Activated naive CD4-positive, alpha-beta T cell treated with anti-CD3 and anti-CD28 coated beads, Interleukin-2, amount 10 ng/mL, durations not matched to agents 7 days and 5 days (primary cell): ENCODE measurements at regions not wholly inside any gene's neighbourhood (a gene's known extent, or its start where the extent isn't known, plus 50 kb on each side); places are given as distances from the start of the nearest gene placed in this dataset.
"Not testable (repeated sequence)": the region's sequence is repeated elsewhere in the genome, so short reads cannot be mapped to it uniquely, and the experiment has no call there.

Source experiments
- CTCF ChIA-PET: fragments of 350-600 bp; sonication (Branson Sonifier 250); formaldehyde crosslinking; loops from one replicate; lab custom pipeline; 2021; ENCODE audit warnings: antibody characterized with exemption; lab: Charles Lee
- DNase-seq: peaks from one replicate; pipeline ENCODE4 v3.0.0-alpha.2; 2020
- H3K27ac Mint-ChIP-seq: one replicate; pipeline ENCODE4 v1.8.0; 2021; ENCODE audit warnings: mild to moderate bottlenecking, moderate library complexity, mixed read lengths
- H3K27me3 Mint-ChIP-seq: one replicate; pipeline ENCODE4 v1.8.0; 2021; ENCODE audit warnings: mild to moderate bottlenecking, mixed read lengths
- H3K36me3 Mint-ChIP-seq: one replicate; pipeline ENCODE4 v1.8.0; 2021; ENCODE audit warnings: mixed read lengths
- H3K4me1 Mint-ChIP-seq: one replicate; pipeline ENCODE4 v1.8.0; 2021; ENCODE audit warnings: mixed read lengths
- H3K4me3 Mint-ChIP-seq: one replicate; pipeline ENCODE4 v1.8.0; 2021; ENCODE audit warnings: mild to moderate bottlenecking, moderate library complexity, mixed read lengths
- H3K9me3 Mint-ChIP-seq: one replicate; pipeline ENCODE4 v1.8.0; 2021; ENCODE audit warnings: mixed read lengths

DNA sequence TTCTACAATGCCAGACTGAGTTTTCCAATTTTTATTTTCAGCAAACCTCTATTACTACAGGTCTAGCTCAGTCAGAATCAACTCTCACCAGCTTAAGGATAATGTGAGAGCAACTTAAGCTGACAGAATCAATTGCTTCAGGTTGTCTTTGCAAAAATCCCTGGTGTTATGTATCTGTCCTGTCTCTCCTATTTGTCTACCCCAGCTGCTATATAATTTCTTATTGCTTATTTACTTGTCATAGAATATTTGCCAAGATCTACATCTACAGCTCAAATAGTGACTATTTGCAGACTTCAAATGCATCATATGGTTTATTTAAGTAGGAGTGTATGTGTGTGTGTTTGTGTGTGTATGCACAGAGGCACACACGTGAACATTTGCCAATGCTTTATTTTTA is 54.1 kb downstream of the FOXG1 start:
- H3K27me3 Mint-ChIP-seq, result no peaks in the 10 kb centered on the region

DNA sequence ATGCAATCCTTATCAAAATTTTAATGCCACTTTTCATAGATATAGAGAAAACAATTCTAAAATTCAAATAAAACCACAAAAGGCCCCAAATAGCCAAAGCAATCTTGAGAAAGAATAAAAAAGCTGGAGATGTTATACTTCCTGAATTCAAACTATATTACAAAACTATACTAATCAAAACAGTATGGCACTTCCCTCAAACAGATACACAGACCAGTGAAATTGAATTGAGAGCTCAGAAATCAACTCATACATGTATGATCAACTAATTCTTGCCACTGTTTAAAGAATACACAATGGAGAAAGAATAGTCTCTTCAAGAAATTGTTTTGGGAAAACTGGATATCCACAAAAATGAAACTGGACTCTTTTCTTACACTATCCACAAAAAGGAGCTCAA is 55.4 kb downstream of the FOXG1 start:
- Mint-ChIP-seq H3K9me3 (peaks cover 10% of the 10 kb centered on the region), H3K4me1 (no peaks in the 10 kb centered on the region), H3K27ac (no peak overlapping the region), H3K36me3 (no peaks in the 10 kb centered on the region), H3K4me3 (no peak overlapping the region), H3K27me3 (no peaks in the 10 kb centered on the region)
- CTCF ChIA-PET, result no interaction called here
- DNase-seq, result no peak

More for the DNA sequence above, 54.1 kb downstream of the FOXG1 start:
- H3K9me3 Mint-ChIP-seq, result peaks cover 10% of the 10 kb centered on the region
- CTCF ChIA-PET, result no interaction called here
- no peaks in the 10 kb centered on the region for H3K4me1 Mint-ChIP-seq
- no peaks in the 10 kb centered on the region for H3K36me3 Mint-ChIP-seq
- no peak overlapping the region for H3K4me3 Mint-ChIP-seq
- DNase-seq, result no peak
- H3K27ac Mint-ChIP-seq, result no peak overlapping the region

DNA sequence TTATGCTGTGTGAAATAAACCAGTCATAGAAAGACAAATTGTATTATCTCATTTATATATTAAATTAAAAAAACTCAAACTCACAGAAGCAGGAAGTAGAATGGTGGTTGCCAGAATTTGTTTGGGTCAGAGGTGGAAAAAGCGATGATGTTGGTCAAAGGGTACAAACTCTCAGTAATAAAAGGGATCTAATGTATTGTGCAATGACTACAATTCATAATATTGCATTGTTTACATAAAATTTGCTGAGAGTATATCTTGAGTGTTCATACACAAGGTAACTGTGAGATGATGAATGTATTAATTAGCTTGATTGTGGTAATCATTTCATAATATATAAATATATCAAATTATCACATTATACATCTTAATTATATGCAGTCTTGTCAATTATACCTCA is 56.7 kb downstream of the FOXG1 start:
- no peak for DNase-seq
- Mint-ChIP-seq H3K4me1 (no peaks in the 10 kb centered on the region), H3K36me3 (no peaks in the 10 kb centered on the region), H3K4me3 (no peak overlapping the region), H3K27ac (no peak overlapping the region), H3K27me3 (no peaks in the 10 kb centered on the region), H3K9me3 (peaks cover 12% of the 10 kb centered on the region)
- CTCF ChIA-PET, result no interaction called here

DNA sequence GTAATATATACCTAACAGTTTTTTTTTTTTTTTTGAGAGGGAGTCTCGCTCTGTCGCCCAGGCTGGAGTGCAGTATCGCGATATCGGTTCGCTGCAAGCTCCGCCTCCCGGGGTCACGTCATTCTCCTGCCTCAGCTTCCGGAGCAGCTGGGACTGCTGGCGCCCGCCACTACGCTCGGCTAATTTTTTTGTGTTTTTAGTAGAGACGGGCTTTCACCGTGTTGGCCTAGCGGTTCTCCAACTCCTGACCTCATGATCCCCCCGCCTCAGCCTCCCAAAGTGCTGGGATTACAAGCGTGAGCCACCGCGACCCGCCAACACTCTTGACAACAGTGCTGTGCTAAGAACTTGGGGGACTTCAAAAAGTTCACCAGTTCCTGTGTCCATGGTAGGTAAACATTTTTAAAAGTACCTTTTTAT is 63.5 kb downstream of the FOXG1 start:
- H3K27ac Mint-ChIP-seq, result no peak overlapping the region
- H3K36me3 Mint-ChIP-seq, result no peaks in the 10 kb centered on the region
- no peaks in the 10 kb centered on the region for H3K27me3 Mint-ChIP-seq
- H3K4me3 Mint-ChIP-seq, result no peak overlapping the region
- H3K4me1 Mint-ChIP-seq, result no peaks in the 10 kb centered on the region
- H3K9me3 Mint-ChIP-seq, result peaks cover 9% of the 10 kb centered on the region
- no peak for DNase-seq
- CTCF ChIA-PET, result no interaction called here

DNA sequence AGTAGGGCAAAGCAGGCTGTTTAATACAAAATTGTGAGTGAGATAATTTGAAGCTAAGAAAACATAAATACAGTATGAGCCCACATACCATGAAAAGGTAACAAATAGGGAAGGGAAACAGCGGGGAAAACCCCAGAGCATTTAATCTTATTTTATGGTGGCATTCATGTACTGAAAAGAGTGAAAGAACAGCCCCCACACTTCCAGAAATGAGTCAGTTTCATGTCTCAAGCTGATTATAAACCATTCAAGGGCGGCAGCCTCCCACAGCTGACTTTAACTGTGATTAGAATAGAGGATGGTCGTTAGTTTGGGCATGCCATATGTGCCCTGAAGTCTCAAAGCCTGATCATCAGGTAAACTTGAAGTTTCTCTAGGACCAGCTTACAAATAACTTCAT is 64.5 kb downstream of the FOXG1 start:
- no peak for DNase-seq
- no peaks in the 10 kb centered on the region for H3K36me3 Mint-ChIP-seq
- peaks cover 9% of the 10 kb centered on the region for H3K9me3 Mint-ChIP-seq
- H3K4me3 Mint-ChIP-seq, result no peak overlapping the region
- H3K27me3 Mint-ChIP-seq, result no peaks in the 10 kb centered on the region
- H3K27ac Mint-ChIP-seq, result no peak overlapping the region
- no peaks in the 10 kb centered on the region for H3K4me1 Mint-ChIP-seq
- CTCF ChIA-PET, result no interaction called here

DNA sequence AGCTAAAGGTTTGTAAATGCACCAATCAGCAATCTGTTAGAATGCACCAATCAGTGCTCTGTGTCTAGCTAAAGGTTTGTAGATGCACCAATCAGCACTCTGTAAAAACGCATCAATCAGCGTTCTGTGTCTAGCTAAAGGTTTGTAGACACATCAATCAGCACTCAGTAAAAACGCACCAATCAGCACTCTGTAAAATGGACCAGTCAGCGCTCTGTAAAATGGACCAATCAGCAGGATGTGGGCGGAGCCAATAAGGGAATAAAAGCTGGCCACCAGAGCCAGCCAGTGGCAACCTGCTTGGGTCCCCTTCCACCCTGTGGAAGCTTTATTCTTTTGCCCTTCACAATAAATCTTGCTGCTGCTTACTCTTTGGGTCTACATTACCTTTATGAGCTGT is 76.0 kb downstream of the FOXG1 start:
- H3K4me3 Mint-ChIP-seq, DNase-seq, H3K36me3 Mint-ChIP-seq, H3K27ac Mint-ChIP-seq, H3K27me3 Mint-ChIP-seq, CTCF ChIA-PET, H3K4me1 Mint-ChIP-seq: not testable (repeated sequence)
- H3K9me3 Mint-ChIP-seq, result peaks cover 19% of the 10 kb centered on the region

DNA sequence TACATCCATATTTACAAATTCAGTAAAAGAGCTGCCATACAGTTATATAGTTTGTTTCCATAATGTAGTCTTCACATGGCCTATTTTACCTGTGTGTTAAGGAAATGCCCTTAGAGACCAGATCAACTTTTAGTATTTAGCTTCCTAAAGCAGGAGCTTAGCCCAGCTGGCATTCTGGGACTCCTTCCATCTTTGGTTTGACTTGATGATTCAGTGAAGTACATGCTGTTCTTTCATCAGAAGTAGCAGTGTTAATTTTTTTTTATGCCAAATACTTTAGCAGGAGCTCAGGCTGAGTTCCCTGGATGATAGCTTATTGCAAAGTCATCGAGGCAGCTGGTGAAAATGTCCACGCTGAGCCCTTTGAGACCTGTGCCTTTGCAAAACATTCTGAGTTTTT is 101.0 kb downstream of the FOXG1 start:
- no peak for DNase-seq
- Mint-ChIP-seq H3K36me3 (no peaks in the 10 kb centered on the region), H3K27me3 (no peaks in the 10 kb centered on the region), H3K9me3 (peaks cover 13% of the 10 kb centered on the region), H3K27ac (no peak overlapping the region), H3K4me1 (no peaks in the 10 kb centered on the region), H3K4me3 (no peak overlapping the region)
- CTCF ChIA-PET, result no interaction called here

DNA sequence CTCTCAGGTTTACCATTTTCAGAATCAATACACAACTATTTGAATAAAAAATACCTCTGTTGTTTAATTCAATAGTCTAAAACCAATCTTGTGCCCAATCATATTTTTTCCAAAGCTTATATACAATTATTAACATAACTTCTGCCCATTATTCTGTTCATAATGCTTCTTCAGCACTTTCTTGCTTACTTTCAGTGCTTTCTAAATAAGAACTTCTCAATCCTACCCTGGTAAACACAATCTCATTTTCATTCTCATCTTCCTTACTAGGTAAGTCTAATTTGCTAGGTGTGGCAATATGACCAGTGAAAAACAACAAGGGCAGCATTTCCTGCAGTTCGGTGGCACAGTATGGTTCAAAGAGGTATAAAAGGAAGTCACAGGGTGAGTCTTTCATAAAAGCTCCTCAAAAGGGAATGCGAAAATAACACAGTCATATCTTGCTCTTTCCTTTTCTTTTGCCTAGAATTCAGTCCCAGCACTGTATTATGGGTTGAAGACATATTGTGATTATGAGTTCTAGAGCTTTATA is 103.5 kb downstream of the FOXG1 start:
- Mint-ChIP-seq H3K27ac (no peak overlapping the region), H3K27me3 (no peaks in the 10 kb centered on the region), H3K9me3 (peaks cover 13% of the 10 kb centered on the region), H3K4me3 (no peak overlapping the region), H3K36me3 (no peaks in the 10 kb centered on the region), H3K4me1 (no peaks in the 10 kb centered on the region)
- CTCF ChIA-PET, result no interaction called here
- no peak for DNase-seq

DNA sequence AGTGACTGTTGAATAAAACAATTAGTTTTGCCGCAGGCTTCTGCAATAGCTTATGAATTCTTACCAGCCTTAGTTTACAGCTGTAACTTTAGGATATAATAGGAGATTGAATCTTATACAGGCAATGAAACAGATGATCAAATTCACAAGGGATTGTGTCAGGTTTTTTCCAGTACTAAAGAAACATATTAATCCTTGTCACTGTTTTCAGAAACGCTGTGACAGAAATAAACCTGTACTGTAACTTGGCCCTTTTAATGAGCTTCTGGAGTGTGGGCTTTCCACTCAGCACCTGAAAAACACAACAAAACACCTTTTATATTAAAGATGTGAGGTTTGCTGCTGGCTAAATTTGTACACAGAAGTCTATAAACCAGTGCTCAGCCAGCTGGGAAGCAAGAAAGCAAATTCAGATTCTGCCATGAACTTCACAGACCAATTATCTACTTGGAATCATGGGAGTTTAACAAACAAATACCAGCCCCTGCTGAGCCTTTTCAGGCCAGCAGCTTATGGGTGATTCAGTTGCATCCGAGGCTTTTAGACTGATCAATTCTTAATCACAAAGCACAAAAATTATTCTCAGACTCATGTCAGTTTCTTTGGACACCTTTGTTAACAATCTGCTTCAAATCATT is 109.5 kb downstream of the FOXG1 start:
- no peak overlapping the region for H3K4me3 Mint-ChIP-seq
- no peaks in the 10 kb centered on the region for H3K36me3 Mint-ChIP-seq
- DNase-seq, result no peak
- CTCF ChIA-PET, result no interaction called here
- H3K4me1 Mint-ChIP-seq, result no peaks in the 10 kb centered on the region
- no peaks in the 10 kb centered on the region for H3K9me3 Mint-ChIP-seq
- no peak overlapping the region for H3K27ac Mint-ChIP-seq
- H3K27me3 Mint-ChIP-seq, result no peaks in the 10 kb centered on the region

DNA sequence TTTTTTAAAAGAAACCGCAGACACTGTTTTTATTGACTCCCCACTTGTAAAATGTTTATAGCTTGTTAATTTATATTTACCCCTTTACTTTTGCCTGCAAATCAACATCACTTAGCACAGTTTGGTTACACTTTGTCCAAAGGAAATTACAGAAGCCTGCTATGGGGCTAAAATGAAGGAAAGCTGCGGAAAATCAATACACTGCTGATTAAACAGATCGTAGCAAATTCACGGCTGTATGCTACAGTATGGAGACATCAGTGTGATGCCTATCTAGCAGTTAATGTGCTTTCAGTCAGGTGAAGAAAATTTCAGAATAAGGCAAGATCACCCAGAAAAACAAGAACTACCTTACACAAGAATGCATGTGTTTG is 110.0 kb downstream of the FOXG1 start:
- H3K9me3 Mint-ChIP-seq, result no peaks in the 10 kb centered on the region
- no peaks in the 10 kb centered on the region for H3K27me3 Mint-ChIP-seq
- no peak overlapping the region for H3K4me3 Mint-ChIP-seq
- CTCF ChIA-PET, result no interaction called here
- DNase-seq, result no peak
- no peaks in the 10 kb centered on the region for H3K4me1 Mint-ChIP-seq
- H3K36me3 Mint-ChIP-seq, result no peaks in the 10 kb centered on the region
- H3K27ac Mint-ChIP-seq, result no peak overlapping the region

DNA sequence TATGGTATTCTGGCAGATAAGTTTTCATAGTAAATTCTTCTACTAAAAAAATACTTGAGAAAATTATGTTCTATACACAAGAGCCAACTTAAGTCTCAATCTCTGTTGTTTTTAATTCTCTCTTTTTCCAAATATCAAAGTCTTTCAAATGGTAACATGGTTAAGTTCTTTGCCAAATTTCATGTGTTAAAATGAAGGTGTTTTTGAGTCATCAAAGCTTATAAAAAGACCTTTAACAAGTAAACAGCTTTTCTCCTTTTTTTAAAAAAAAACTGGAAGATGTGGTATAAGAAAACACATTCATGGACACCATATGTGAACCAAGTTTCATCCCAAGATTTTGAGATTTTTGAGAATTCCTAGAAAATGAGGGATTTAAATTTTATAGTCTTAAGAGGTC is 111.3 kb downstream of the FOXG1 start:
- DNase-seq, result no peak
- H3K4me1 Mint-ChIP-seq, result no peaks in the 10 kb centered on the region
- H3K27me3 Mint-ChIP-seq, result no peaks in the 10 kb centered on the region
- H3K9me3 Mint-ChIP-seq, result no peaks in the 10 kb centered on the region
- H3K4me3 Mint-ChIP-seq, result no peak overlapping the region
- H3K36me3 Mint-ChIP-seq, result no peaks in the 10 kb centered on the region
- no peak overlapping the region for H3K27ac Mint-ChIP-seq
- CTCF ChIA-PET, result no interaction called here

DNA sequence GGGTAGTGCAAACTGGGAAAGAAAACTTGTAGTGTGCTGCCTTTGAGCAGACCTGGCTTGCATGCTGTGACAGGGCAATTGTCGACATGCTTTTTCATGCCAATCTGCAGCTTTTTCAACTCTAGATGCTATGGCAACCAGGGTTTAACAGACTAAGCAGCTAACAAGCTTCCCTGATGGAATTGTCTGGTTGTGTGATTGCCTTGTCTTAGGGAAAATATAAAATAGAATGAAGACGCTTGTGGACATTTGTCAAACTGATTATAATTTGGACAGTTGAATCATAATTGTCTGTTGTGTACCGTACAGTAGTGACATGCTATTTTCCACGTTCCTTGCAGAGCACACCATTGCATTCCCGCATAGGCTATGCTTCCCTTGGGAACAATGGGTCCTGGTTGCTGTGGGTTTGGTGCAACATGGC is 113.0 kb downstream of the FOXG1 start:
- H3K4me1 Mint-ChIP-seq, result no peaks in the 10 kb centered on the region
- CTCF ChIA-PET, result no interaction called here
- H3K36me3 Mint-ChIP-seq, result no peaks in the 10 kb centered on the region
- no peak overlapping the region for H3K27ac Mint-ChIP-seq
- no peak for DNase-seq
- H3K4me3 Mint-ChIP-seq, result no peak overlapping the region
- no peaks in the 10 kb centered on the region for H3K27me3 Mint-ChIP-seq
- no peaks in the 10 kb centered on the region for H3K9me3 Mint-ChIP-seq

DNA sequence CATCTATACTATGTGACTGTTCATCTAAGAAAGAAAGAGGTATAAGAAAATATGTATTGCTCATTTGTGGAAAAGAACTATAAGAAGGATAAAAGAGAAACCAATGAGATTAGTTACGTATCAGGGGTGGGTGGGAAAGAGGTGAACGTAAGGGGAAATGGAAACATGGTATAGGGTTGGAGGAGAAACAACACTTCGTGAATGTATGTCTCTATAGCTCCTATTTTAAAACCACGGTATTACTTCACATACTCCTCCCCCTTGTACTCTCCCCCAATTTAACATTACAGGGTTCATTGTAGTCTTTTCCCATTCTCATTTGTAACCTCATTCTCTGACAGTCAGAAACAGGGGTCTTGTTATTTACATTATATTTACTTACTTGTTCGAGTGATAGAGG is 120.4 kb downstream of the FOXG1 start:
- no peaks in the 10 kb centered on the region for H3K4me1 Mint-ChIP-seq
- no peaks in the 10 kb centered on the region for H3K27me3 Mint-ChIP-seq
- DNase-seq, result no peak
- H3K4me3 Mint-ChIP-seq, result no peak overlapping the region
- H3K9me3 Mint-ChIP-seq, result peaks cover 10% of the 10 kb centered on the region
- CTCF ChIA-PET, result no interaction called here
- H3K27ac Mint-ChIP-seq, result no peak overlapping the region
- no peaks in the 10 kb centered on the region for H3K36me3 Mint-ChIP-seq

DNA sequence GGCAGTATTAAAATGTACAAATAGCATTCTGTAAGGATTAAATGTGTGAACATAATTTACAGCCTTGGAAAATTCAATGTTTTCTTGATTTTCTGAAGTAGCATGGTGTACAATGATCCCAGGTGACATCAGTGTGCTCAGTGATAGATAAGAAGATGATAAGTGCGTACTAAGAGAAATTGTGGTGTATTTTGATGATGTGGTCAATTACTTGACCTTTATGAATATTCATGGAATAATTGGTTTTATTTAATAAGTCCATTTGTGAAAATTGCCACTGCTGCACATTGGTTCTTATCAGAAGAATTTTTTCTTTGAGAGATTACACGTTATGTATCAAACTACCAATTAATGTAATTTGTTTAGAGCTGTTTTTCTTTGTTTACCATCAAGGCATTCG is 128.8 kb downstream of the FOXG1 start:
- no peaks in the 10 kb centered on the region for H3K36me3 Mint-ChIP-seq
- no peak overlapping the region for H3K4me3 Mint-ChIP-seq
- CTCF ChIA-PET, result no interaction called here
- H3K9me3 Mint-ChIP-seq, result no peaks in the 10 kb centered on the region
- DNase-seq, result no peak
- H3K27me3 Mint-ChIP-seq, result no peaks in the 10 kb centered on the region
- H3K27ac Mint-ChIP-seq, result no peak overlapping the region
- H3K4me1 Mint-ChIP-seq, result no peaks in the 10 kb centered on the region

DNA sequence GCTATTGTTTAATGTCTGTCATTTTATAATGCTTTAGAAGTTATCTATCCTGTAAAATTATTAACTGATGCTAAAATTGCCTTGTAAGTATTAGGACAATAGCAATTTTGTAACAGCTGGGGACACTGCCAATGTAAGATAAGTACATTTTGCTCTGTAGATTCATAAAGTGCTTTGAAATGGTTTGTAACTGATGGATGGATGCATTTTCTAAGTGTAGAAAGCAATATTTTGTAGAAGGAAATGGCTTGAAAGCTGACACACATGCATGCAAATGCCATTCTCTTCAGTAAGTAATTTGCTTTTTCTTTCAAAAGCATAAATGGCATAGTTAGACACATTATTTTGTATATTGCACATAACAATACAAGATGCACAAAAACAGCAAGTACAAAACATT is 129.8 kb downstream of the FOXG1 start:
- no peaks in the 10 kb centered on the region for H3K36me3 Mint-ChIP-seq
- CTCF ChIA-PET, result no interaction called here
- no peaks in the 10 kb centered on the region for H3K4me1 Mint-ChIP-seq
- no peak overlapping the region for H3K4me3 Mint-ChIP-seq
- H3K9me3 Mint-ChIP-seq, result no peaks in the 10 kb centered on the region
- no peak for DNase-seq
- H3K27ac Mint-ChIP-seq, result no peak overlapping the region
- H3K27me3 Mint-ChIP-seq, result no peaks in the 10 kb centered on the region

DNA sequence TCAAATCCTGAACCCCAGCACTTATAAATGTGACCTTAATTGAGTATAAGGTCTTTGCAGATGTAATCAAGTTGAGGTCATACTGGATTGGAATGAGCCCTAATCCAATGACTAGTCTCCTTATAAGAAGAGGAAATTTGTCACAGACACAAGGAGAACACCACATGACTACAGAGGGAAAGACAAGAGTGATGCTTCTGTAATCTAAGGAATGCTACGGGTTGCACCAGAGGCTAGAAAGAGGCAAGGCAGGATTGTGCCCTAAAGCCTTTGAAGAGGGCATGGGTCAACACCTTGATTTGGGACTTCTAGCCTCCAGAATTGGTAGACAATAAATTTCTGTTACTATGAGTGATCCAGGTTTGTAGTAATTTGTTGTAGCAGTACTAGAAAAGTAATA is 135.0 kb downstream of the FOXG1 start:
- H3K9me3 Mint-ChIP-seq, result peaks cover 2% of the 10 kb centered on the region
- no peaks in the 10 kb centered on the region for H3K27me3 Mint-ChIP-seq
- DNase-seq, result no peak
- CTCF ChIA-PET, result no interaction called here
- H3K4me3 Mint-ChIP-seq, result no peak overlapping the region
- H3K4me1 Mint-ChIP-seq, result no peaks in the 10 kb centered on the region
- H3K27ac Mint-ChIP-seq, result no peak overlapping the region
- H3K36me3 Mint-ChIP-seq, result no peaks in the 10 kb centered on the region
